ENCODE measurements at regions not wholly inside any gene's neighbourhood (a gene's known extent, or its start where the extent isn't known, plus 50 kb on each side); places are given as distances from the start of the nearest gene placed in this dataset.

- Histone ChIP-seq H3K9ac (ENCODE audit: insufficient read depth, low read length, poor library complexity, severe bottlenecking) (no peak overlapping the region), H3K27ac (ENCODE audit: low read depth in 1 of 2, low read length in 2 of 2) (no peak overlapping the region), H4K20me1 (ENCODE audit: insufficient read depth, low read length) (no peaks in the 10 kb centered on the region), H3K4me3 (replicated peaks in 1 of 3; ENCODE audit: low read depth in 2 of 3, low read length in 3 of 3) (no peak overlapping the region), H3K4me1 (ENCODE audit: control insufficient read depth in 1 of 2, insufficient read depth in 2 of 2, low read length in 2 of 2) (no peaks in the 10 kb centered on the region), H2AFZ (ENCODE audit: insufficient read depth, low read depth, low read length, poor library complexity, severe bottlenecking) (no peak overlapping the region), H3K27me3 (ENCODE audit: control insufficient read depth in 2 of 2, insufficient read depth in 2 of 2, low read length in 2 of 2) (no peaks in the 10 kb centered on the region), H3K79me2 (ENCODE audit: insufficient read depth, low read length) (no peaks in the 10 kb centered on the region), H3K4me2 (replicated peaks; ENCODE audit: extremely low read depth, low read length, poor library complexity, severe bottlenecking) (no peak overlapping the region), H3K36me3 (replicated peaks in 1 of 2; ENCODE audit: control insufficient read depth in 1 of 2, insufficient read depth in 2 of 2, low read length in 2 of 2) (peaks cover 6 to 27% of the 10 kb centered on the region in 2 donors), H3K9me3 (replicated peaks in 1 of 2; ENCODE audit: control insufficient read depth in 1 of 2, insufficient read depth in 1 of 2, low read length in 2 of 2) (peaks cover 9 to 27% of the 10 kb centered on the region in 2 donors)
- peaks cover 0 to 18% (median 0%) of the 10 kb centered on the region in 3 donors for H3K27me3 Mint-ChIP-seq (ENCODE audit: low read depth in 3 of 3)
- intact Hi-C loops (cut with micrococcal nuclease): no loop called here
- no peak overlapping the region for H3K27ac Mint-ChIP-seq
- H3K9me3 Mint-ChIP-seq: peaks cover 14 to 25% (median 25%) of the 10 kb centered on the region in 7 donors
- no CpG with 5 or more reads among the region's 3 CpGs for WGBS (ENCODE audit: insufficient coverage)
- no peak for DNase-seq
- peaks cover 3% of the 10 kb centered on the region for H3K4me1 Mint-ChIP-seq
- H3K36me3 Mint-ChIP-seq: peaks cover 57 to 66% of the 10 kb centered on the region in 2 donors
- no peak for TF ChIP-seq CTCF (IDR thresholded peaks at IDR 0.05)
- no peak overlapping the region for H3K4me3 Mint-ChIP-seq
Observed at GRCh38 chrX:2635342-2635741, 55.8 kb upstream of the CD99 start.

- H3K4me2 ChIP-seq (replicated peaks; ENCODE audit: extremely low read depth, low read length, poor library complexity, severe bottlenecking): no peak overlapping the region
- no peaks in the 10 kb centered on the region for H3K4me1 ChIP-seq (ENCODE audit: control insufficient read depth in 1 of 2, insufficient read depth in 2 of 2, low read length in 2 of 2)
- 75% methylated on average over 4 of the region's 9 CpGs for WGBS (ENCODE audit: insufficient coverage)
- H3K4me1 Mint-ChIP-seq: peaks cover 4% of the 10 kb centered on the region
- H3K9me3 ChIP-seq (replicated peaks in 1 of 2; ENCODE audit: control insufficient read depth in 1 of 2, insufficient read depth in 1 of 2, low read length in 2 of 2): peaks cover 20 to 52% of the 10 kb centered on the region in 2 donors
- H3K36me3 ChIP-seq (replicated peaks in 1 of 2; ENCODE audit: control insufficient read depth in 1 of 2, insufficient read depth in 2 of 2, low read length in 2 of 2): peaks cover 0 to 16% of the 10 kb centered on the region in 2 donors
- H3K9ac ChIP-seq (ENCODE audit: insufficient read depth, low read length, poor library complexity, severe bottlenecking): no peak overlapping the region
- peaks cover 29 to 50% (median 49%) of the 10 kb centered on the region in 7 donors for H3K9me3 Mint-ChIP-seq
- no peak overlapping the region for H3K4me3 ChIP-seq (replicated peaks in 1 of 3; ENCODE audit: low read depth in 2 of 3, low read length in 3 of 3)
- peaks cover 54 to 75% of the 10 kb centered on the region in 2 donors for H3K36me3 Mint-ChIP-seq
- DNase-seq: no peak
- intact Hi-C loops (cut with micrococcal nuclease): loop anchor here (5.0 kb wide), 3 partner anchors 64 to 79 kb away; no protein-coding TSS in a partner anchor
- H3K4me3 Mint-ChIP-seq: no peak overlapping the region
- peak overlapping the region; percentile 35 to 95 (median 90) for H3K27ac Mint-ChIP-seq
- no peaks in the 10 kb centered on the region for H3K79me2 ChIP-seq (ENCODE audit: insufficient read depth, low read length)
- peaks cover 0 to 28% (median 0%) of the 10 kb centered on the region in 3 donors for H3K27me3 Mint-ChIP-seq (ENCODE audit: low read depth in 3 of 3)
- H4K20me1 ChIP-seq (ENCODE audit: insufficient read depth, low read length): no peaks in the 10 kb centered on the region
- H3K27me3 ChIP-seq (ENCODE audit: control insufficient read depth in 2 of 2, insufficient read depth in 2 of 2, low read length in 2 of 2): no peaks in the 10 kb centered on the region
- no peak overlapping the region for H2AFZ ChIP-seq (ENCODE audit: insufficient read depth, low read depth, low read length, poor library complexity, severe bottlenecking)
- peak overlapping the region in 1 of 2 donors; percentile 68 for H3K27ac ChIP-seq (ENCODE audit: low read depth in 1 of 2, low read length in 2 of 2)
- no peak for TF ChIP-seq CTCF (IDR thresholded peaks at IDR 0.05)
Observed at GRCh38 chrX:2632533-2633504, 58.3 kb upstream of the CD99 start.

All from CD14-positive monocyte (primary cell).